ENCODE measurements at regions not wholly inside any gene's neighbourhood (a gene's known extent, or its start where the extent isn't known, plus 50 kb on each side); places are given as distances from the start of the nearest gene placed in this dataset.

DNA sequence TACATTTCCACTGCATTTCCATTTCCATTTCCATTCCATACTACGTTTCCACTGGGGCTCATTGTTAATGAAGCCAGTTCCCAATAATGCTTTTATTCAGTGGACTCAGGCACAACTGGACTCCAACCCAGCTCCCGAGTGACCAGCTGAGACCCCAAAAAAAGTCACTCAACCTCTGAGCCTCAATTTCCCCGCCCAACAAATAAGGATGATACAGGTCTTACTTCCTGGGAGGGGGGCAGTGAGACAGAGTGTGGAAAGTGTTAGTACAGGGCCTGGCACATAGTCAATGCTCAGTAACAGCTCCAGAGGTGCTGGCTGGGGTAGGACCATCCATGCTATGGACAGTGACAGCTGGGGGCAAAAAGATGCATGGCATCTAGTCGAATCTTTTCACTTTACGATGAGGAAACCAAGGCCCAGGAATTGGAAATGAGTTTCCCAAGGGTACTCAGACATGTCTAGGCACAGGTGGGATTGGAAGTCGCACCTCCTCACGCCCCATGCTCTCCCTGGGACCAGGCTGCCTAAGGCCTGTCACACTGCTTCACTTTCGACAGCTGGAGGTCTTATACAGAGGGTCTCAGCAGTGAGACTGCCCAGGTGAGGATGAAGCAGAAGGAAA is 226.5 kb downstream of the ANAPC1 start:
- no peak for ATAC-seq
- TF ChIP-seq, protein P1, sequence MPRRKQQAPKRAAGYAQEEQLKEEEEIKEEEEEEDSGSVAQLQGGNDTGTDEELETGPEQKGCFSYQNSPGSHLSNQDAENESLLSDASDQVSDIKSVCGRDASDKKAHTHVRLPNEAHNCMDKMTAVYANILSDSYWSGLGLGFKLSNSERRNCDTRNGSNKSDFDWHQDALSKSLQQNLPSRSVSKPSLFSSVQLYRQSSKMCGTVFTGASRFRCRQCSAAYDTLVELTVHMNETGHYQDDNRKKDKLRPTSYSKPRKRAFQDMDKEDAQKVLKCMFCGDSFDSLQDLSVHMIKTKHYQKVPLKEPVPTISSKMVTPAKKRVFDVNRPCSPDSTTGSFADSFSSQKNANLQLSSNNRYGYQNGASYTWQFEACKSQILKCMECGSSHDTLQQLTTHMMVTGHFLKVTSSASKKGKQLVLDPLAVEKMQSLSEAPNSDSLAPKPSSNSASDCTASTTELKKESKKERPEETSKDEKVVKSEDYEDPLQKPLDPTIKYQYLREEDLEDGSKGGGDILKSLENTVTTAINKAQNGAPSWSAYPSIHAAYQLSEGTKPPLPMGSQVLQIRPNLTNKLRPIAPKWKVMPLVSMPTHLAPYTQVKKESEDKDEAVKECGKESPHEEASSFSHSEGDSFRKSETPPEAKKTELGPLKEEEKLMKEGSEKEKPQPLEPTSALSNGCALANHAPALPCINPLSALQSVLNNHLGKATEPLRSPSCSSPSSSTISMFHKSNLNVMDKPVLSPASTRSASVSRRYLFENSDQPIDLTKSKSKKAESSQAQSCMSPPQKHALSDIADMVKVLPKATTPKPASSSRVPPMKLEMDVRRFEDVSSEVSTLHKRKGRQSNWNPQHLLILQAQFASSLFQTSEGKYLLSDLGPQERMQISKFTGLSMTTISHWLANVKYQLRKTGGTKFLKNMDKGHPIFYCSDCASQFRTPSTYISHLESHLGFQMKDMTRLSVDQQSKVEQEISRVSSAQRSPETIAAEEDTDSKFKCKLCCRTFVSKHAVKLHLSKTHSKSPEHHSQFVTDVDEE (CRISPR knock-in tag; IDR thresholded peaks at IDR 0.05), result no peak
- TF ChIP-seq ZC3H10 (CRISPR knock-in tag; IDR thresholded peaks at IDR 0.05) (no peak), ZNF8 (CRISPR knock-in tag; IDR thresholded peaks at IDR 0.05) (no peak), BACH2 (CRISPR knock-in tag; IDR thresholded peaks at IDR 0.05; ENCODE audit: borderline replicate concordance) (no peak), ESRRG (CRISPR knock-in tag; IDR thresholded peaks at IDR 0.05) (no peak), ZFP3 (CRISPR knock-in tag; IDR thresholded peaks at IDR 0.05) (no peak), ZNF565 (CRISPR knock-in tag; conservative IDR thresholded peaks at IDR 0.05; ENCODE audit: low read depth) (no peak), GLIS3 (CRISPR knock-in tag; IDR thresholded peaks at IDR 0.05) (no peak), PPARA (CRISPR knock-in tag; IDR thresholded peaks at IDR 0.05; ENCODE audit: borderline replicate concordance) (no peak), ISL1 (CRISPR knock-in tag; IDR thresholded peaks at IDR 0.05) (no peak), SNAI2 (CRISPR knock-in tag; IDR thresholded peaks at IDR 0.05) (no peak), TOX (CRISPR knock-in tag; IDR thresholded peaks at IDR 0.05; ENCODE audit: borderline replicate concordance) (no peak), ZNF70 (CRISPR knock-in tag; IDR thresholded peaks at IDR 0.05) (no peak)
- TF ChIP-seq, protein P2, sequence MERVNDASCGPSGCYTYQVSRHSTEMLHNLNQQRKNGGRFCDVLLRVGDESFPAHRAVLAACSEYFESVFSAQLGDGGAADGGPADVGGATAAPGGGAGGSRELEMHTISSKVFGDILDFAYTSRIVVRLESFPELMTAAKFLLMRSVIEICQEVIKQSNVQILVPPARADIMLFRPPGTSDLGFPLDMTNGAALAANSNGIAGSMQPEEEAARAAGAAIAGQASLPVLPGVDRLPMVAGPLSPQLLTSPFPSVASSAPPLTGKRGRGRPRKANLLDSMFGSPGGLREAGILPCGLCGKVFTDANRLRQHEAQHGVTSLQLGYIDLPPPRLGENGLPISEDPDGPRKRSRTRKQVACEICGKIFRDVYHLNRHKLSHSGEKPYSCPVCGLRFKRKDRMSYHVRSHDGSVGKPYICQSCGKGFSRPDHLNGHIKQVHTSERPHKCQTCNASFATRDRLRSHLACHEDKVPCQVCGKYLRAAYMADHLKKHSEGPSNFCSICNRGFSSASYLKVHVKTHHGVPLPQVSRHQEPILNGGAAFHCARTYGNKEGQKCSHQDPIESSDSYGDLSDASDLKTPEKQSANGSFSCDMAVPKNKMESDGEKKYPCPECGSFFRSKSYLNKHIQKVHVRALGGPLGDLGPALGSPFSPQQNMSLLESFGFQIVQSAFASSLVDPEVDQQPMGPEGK (CRISPR knock-in tag; IDR thresholded peaks at IDR 0.05; ENCODE audit: borderline replicate concordance), result no peak
- TF ChIP-seq, protein P3, sequence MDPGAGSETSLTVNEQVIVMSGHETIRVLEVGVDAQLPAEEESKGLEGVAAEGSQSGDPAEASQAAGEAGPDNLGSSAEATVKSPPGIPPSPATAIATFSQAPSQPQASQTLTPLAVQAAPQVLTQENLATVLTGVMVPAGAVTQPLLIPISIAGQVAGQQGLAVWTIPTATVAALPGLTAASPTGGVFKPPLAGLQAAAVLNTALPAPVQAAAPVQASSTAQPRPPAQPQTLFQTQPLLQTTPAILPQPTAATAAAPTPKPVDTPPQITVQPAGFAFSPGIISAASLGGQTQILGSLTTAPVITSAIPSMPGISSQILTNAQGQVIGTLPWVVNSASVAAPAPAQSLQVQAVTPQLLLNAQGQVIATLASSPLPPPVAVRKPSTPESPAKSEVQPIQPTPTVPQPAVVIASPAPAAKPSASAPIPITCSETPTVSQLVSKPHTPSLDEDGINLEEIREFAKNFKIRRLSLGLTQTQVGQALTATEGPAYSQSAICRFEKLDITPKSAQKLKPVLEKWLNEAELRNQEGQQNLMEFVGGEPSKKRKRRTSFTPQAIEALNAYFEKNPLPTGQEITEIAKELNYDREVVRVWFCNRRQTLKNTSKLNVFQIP (CRISPR knock-in tag; IDR thresholded peaks at IDR 0.05; ENCODE audit: borderline replicate concordance, low read depth), result no peak
- TF ChIP-seq, protein P4, sequence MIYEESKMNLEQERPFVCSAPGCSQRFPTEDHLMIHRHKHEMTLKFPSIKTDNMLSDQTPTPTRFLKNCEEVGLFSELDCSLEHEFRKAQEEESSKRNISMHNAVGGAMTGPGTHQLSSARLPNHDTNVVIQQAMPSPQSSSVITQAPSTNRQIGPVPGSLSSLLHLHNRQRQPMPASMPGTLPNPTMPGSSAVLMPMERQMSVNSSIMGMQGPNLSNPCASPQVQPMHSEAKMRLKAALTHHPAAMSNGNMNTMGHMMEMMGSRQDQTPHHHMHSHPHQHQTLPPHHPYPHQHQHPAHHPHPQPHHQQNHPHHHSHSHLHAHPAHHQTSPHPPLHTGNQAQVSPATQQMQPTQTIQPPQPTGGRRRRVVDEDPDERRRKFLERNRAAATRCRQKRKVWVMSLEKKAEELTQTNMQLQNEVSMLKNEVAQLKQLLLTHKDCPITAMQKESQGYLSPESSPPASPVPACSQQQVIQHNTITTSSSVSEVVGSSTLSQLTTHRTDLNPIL (CRISPR knock-in tag; IDR thresholded peaks at IDR 0.05; ENCODE audit: low read depth), result no peak
- TF ChIP-seq, protein P5, sequence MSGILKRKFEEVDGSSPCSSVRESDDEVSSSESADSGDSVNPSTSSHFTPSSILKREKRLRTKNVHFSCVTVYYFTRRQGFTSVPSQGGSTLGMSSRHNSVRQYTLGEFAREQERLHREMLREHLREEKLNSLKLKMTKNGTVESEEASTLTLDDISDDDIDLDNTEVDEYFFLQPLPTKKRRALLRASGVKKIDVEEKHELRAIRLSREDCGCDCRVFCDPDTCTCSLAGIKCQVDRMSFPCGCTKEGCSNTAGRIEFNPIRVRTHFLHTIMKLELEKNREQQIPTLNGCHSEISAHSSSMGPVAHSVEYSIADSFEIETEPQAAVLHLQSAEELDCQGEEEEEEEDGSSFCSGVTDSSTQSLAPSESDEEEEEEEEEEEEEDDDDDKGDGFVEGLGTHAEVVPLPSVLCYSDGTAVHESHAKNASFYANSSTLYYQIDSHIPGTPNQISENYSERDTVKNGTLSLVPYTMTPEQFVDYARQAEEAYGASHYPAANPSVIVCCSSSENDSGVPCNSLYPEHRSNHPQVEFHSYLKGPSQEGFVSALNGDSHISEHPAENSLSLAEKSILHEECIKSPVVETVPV (CRISPR knock-in tag; IDR thresholded peaks at IDR 0.05), result no peak

DNA sequence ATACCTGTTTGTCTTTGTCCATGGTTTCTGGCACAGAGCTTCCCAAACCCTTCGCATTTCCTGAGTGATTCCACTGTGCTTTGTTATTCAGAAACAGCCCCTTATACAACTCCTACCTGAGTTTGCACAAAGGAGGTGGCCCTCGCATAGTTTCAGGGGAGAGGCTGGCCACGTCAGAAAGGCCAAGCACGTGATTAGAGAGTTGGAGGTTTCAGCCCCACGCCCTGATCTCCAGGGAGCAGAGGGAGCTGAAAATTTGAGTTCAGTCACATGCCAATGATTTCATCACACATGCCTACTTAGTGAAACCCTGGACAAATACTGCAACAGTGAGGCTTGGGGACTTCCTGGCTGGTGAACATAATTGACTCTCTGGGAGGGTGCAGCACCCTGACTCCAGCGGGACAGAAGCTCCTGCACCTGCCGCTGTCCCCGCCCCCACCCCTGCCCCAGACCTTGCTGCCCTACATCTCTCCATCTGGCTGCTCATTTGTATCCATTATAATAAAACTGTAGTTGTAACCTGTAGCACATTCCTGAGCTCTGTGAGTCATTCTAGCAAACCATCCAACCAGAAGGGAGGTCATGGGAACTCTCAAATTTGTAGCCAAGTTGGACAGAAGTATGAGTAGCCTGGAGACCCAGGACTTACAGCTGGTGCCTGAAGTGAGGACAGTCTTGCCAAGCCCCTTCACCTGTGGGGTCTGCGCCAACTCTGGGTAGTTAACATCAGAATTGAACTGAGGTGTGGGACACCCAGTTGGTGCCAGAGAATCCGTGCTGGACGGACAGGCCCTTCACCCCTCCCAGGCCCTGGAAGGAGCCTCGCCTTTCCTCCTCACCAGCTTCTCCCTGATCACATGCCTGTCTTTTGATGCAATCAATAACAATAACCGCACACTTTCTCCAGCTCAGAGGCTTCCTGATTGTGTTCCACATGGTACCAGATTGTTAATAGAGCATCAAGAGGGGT is 224.3 kb downstream of the ANAPC1 start:
- ATAC-seq, result peak; percentile 77
- TF ChIP-seq BACH2 (CRISPR knock-in tag; IDR thresholded peaks at IDR 0.05; ENCODE audit: borderline replicate concordance) (no peak), ZNF565 (CRISPR knock-in tag; conservative IDR thresholded peaks at IDR 0.05; ENCODE audit: low read depth) (no peak), ZFP3 (CRISPR knock-in tag; IDR thresholded peaks at IDR 0.05) (no peak), TOX (CRISPR knock-in tag; IDR thresholded peaks at IDR 0.05; ENCODE audit: borderline replicate concordance) (no peak), CSDC2 (CRISPR knock-in tag; IDR thresholded peaks at IDR 0.05) (no peak)
- TF ChIP-seq, protein P1 (CRISPR knock-in tag; IDR thresholded peaks at IDR 0.05), result no peak
- TF ChIP-seq, protein P2 (CRISPR knock-in tag; IDR thresholded peaks at IDR 0.05; ENCODE audit: borderline replicate concordance), result no peak
- TF ChIP-seq, protein P5 (CRISPR knock-in tag; IDR thresholded peaks at IDR 0.05), result no peak

Data from SK-N-SH treated with all-trans-retinoic acid at 6 μM for 48 hours (cell line).